ENCODE measurements at regions not wholly inside any gene's neighbourhood (a gene's known extent, or its start where the extent isn't known, plus 50 kb on each side); places are given as distances from the start of the nearest gene placed in this dataset.
A peak's percentile ranks its signal among the peaks of the same experiment; 100 is the strongest.

DNA sequence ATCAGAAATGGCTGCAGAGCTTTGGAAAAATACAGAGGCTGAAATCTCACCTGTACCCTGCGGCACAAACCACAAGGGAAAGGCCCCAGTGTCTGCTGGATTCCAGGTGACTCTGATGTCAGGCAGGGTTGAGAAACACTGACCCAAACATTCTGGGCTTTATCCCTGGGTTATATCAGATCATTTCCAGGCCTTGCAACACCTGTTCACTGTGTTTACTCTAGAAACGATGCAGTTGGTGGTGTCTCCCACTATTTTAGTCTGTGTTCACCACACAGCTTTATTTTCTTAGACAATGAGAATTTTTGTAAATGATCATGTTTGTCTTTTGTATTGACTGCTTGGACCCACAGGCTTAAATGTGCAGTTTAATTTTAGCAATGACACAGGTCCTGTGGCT, 151.5 kb upstream of the SDK2 start:
- TF ChIP-seq, protein P1, sequence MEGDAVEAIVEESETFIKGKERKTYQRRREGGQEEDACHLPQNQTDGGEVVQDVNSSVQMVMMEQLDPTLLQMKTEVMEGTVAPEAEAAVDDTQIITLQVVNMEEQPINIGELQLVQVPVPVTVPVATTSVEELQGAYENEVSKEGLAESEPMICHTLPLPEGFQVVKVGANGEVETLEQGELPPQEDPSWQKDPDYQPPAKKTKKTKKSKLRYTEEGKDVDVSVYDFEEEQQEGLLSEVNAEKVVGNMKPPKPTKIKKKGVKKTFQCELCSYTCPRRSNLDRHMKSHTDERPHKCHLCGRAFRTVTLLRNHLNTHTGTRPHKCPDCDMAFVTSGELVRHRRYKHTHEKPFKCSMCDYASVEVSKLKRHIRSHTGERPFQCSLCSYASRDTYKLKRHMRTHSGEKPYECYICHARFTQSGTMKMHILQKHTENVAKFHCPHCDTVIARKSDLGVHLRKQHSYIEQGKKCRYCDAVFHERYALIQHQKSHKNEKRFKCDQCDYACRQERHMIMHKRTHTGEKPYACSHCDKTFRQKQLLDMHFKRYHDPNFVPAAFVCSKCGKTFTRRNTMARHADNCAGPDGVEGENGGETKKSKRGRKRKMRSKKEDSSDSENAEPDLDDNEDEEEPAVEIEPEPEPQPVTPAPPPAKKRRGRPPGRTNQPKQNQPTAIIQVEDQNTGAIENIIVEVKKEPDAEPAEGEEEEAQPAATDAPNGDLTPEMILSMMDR (CRISPR knock-in tag; IDR thresholded peaks at IDR 0.05): 0 out of 2 replicates have a peak, but pooled peaks have one; percentile 6
- TF ChIP-seq, protein P2, sequence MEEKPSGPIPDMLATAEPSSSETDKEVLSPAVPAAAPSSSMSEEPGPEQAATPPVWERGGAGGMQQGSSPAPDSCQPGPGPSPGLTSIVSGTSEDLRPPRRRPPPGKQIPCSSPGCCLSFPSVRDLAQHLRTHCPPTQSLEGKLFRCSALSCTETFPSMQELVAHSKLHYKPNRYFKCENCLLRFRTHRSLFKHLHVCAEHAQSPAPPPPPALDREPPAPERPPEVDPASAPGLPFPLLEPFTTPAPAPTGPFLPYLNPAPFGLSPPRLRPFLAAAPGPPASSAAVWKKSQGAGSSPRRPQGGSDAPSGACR (CRISPR knock-in tag; IDR thresholded peaks at IDR 0.05): no peak; the same call in 1 of the 2 replicates
- TF ChIP-seq NFE2 (CRISPR knock-in tag; IDR thresholded peaks at IDR 0.05): no peak
- no peak for TF ChIP-seq POLR2AphosphoS5 (IDR thresholded peaks at IDR 0.05; ENCODE audit: low read depth, low read length)
- TF ChIP-seq ZNF747 (CRISPR knock-in tag; IDR thresholded peaks at IDR 0.05; ENCODE audit: borderline replicate concordance): no peak
- no peak for TF ChIP-seq PHF8 (CRISPR knock-in tag; IDR thresholded peaks at IDR 0.05)
- TF ChIP-seq ZNF343 (CRISPR knock-in tag; IDR thresholded peaks at IDR 0.05): no peak
- TF ChIP-seq ZNF557 (CRISPR knock-in tag; IDR thresholded peaks at IDR 0.05): no peak
- no peak for TF ChIP-seq ZNF282 (IDR thresholded peaks at IDR 0.05; ENCODE audit: partially characterized antibody)
- no peak for TF ChIP-seq TBL1XR1 (IDR thresholded peaks at IDR 0.05; ENCODE audit: borderline replicate concordance, low read length, partially characterized antibody)

Measured in HepG2 (cell line).